CD4-positive, alpha-beta T cell treated with Interleukin-15 for 4 hours (primary cell): ENCODE measurements at regions not wholly inside any gene's neighbourhood (a gene's known extent, or its start where the extent isn't known, plus 50 kb on each side); places are given as distances from the start of the nearest gene placed in this dataset.
"Not testable (repeated sequence)": the region's sequence is repeated elsewhere in the genome, so short reads cannot be mapped to it uniquely, and the experiment has no call there.

Experiments used
- DNase-seq: peaks from one replicate; pipeline ENCODE4 v3.0.0-alpha.2; 2020; ENCODE audit warnings: low spot score

GRCh38 chr17:45649796-45650195 is 134.3 kb upstream of the CRHR1 start:
- DNase-seq, result no peak

- no peak for DNase-seq
Measured at GRCh38 chr17:45650561-45650960, 133.6 kb upstream of the CRHR1 start.

DNA sequence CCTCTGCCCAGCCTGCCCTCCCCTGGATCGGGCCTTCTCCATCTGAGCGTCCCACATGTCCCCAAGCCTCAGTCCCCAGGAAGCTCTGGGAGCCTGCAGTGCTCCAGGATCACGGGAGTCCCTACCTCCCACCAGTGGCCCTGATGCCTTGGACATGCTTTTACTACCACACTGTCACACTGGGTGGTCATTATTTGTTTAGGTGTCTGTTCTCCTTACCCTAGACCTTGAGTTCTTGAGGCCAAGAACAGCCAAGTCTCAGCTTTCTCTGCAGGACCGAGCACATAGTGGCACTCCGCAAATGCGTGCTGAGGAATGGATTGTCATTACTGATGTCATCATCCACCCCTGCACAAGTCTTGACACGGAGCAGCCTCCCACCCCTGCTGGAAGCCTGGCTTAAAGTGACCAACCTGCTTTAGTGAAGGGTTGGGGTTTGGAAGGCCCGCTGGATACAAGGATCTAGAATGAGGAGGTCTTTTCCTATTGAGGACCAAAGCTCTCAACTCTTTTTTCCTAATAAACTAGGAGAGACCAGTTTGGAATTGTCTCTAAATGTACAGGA is 132.9 kb upstream of the CRHR1 start:
- no peak for DNase-seq

- no peak for DNase-seq
Measured at GRCh38 chr17:45653616-45654015, 130.5 kb upstream of the CRHR1 start.

GRCh38 chr17:45656527-45657181 is 127.5 kb upstream of the CRHR1 start:
- DNase-seq, result no peak

- DNase-seq, result no peak
Measured at GRCh38 chr17:45660474-45660873, 123.6 kb upstream of the CRHR1 start.

- no peak for DNase-seq
Measured at GRCh38 chr17:45662432-45662831, 121.7 kb upstream of the CRHR1 start.

GRCh38 chr17:45663772-45664171 is 120.3 kb upstream of the CRHR1 start:
- no peak for DNase-seq

DNA sequence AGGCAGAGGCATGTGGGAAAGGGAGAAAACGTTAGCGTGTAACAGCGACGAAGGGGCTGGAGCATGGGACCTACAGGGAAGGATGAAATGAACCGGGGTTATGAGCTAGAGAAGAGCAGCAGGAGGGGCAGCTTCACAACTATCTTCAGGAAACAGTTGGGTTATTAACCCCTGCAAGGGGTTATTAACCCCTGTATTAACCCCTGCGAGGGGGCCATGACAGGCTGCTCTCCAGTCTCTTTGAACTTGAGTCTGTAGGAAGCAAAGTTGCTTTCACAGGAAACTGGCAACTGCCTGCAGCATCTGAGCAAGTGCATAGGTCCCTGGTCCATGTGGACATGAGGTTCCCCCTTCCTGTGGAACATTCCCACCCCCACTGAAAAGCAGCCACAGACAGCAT is 119.2 kb upstream of the CRHR1 start:
- no peak for DNase-seq

DNA sequence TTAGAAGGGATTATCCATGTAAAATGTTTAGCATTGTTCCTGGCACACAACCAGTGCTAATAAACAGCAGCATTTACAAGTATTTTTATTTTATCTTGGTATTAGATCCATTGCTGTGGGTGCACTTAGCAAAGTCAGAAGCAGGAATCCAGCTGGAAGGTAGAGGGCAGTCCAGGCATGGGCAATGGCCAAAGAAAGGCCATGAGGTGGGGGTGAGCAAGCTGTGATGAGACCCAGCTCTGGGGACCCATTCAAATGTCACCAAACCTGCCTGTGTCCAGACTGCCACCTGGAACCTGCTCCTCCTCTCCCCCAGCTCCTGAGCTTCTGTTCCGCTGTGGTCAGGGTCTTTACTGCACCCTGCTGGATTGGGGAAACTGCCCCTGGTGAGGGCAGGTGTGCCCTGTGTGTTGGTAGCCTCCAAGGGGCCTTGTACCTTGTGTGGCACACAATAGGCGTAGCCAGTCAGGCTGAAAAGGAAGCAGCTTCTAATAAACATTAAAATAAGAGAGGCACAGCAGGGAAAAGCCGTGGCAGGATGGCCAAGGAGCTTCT is 118.0 kb upstream of the CRHR1 start:
- no peak for DNase-seq

DNA sequence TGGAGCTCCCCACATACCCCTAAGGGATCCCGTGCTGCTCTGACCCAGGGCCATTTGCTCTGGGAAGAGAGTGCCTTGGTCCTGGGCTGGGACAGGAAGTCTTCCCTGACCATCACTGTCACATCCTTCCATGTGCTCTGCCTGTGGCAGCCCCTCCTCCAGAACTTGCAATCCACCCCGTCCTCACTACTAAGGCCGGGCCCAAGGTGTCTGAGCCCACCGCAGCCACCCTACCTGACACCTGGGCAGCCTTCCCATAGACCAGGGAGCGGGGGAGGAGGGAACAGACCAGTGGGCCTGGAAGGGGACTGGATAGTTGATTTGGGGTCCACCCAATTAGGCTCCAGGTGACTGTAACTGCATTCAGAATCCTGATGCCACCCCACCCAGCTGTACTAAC is 117.5 kb upstream of the CRHR1 start:
- no peak for DNase-seq

DNA sequence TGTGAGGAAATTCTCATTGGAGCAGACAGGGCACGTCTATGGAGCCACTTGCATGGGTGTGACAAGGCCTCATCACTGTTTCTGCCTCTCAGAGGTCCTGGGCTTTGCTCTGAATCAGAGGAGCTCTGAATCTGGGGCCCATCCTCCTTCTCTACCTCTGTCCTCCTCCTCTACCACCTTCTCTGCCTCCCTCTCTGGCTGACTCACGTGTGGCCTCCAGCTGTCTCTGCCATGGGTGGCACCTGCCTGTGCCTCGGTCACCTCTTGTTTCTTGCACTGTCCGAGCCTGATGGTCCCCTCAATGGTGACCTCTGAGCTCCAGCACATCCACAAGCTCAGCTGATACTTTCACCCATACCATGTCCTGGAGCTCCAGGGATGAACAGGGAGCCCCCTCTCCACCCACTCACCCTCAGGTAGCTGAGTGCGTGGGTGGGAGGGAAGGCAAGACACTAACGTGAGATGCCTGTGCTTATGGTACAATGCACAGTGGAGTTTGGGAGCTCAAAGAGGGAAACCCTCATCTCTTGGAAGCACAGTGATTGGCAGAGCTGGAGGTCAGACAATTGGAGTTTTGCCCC is 116.4 kb upstream of the CRHR1 start:
- no peak for DNase-seq

- DNase-seq, result no peak
Measured at GRCh38 chr17:45668316-45668715, 115.8 kb upstream of the CRHR1 start.

DNA sequence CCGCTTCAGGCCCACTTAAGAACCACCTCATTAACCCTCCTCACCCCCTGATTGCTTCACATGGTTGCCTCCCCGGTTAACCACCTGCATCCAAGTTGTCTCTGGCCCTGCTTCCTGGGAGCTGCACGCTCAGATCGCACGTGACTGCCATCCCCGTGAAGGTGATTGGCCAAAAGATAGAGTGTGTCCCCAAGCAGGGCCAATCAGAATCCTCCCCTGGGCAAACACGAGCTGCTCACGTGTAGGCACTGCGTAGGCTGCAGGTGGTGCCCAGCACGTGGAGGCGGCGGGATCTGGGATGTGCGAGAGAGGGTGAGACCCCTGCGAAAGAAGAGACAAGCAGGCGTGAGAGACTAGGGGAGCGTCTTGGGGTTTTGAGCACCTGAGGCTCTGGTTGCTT is 111.8 kb upstream of the CRHR1 start:
- DNase-seq, result no peak

DNA sequence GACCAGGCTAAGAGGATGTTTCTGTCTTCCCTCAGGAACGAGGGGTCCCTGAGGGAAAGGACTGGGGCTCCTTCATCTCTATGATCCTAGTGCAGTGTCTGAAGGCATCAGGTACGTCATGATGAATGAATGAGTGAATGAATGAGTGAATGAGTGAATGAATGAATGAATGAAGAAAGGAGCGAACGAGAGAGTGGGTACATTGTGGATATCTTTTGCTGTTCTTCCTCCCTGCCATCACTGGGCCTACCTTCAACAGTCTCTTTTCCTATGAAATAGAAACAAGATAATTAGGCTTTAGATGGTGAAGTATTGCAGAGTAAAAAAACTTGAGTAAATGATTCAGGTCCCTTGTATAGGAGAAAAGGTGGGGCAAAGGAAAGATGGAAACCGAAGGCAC is 111.3 kb upstream of the CRHR1 start:
- DNase-seq, result no peak

- DNase-seq, result not testable (repeated sequence)
Measured at GRCh38 chr17:45673759-45674158, 110.4 kb upstream of the CRHR1 start.

GRCh38 chr17:45675012-45675411 is 109.1 kb upstream of the CRHR1 start:
- no peak for DNase-seq

GRCh38 chr17:45675892-45676291 is 108.2 kb upstream of the CRHR1 start:
- no peak for DNase-seq

GRCh38 chr17:45676695-45677094 is 107.4 kb upstream of the CRHR1 start:
- no peak for DNase-seq

- no peak for DNase-seq
Measured at GRCh38 chr17:45677770-45678169, 106.3 kb upstream of the CRHR1 start.

DNA sequence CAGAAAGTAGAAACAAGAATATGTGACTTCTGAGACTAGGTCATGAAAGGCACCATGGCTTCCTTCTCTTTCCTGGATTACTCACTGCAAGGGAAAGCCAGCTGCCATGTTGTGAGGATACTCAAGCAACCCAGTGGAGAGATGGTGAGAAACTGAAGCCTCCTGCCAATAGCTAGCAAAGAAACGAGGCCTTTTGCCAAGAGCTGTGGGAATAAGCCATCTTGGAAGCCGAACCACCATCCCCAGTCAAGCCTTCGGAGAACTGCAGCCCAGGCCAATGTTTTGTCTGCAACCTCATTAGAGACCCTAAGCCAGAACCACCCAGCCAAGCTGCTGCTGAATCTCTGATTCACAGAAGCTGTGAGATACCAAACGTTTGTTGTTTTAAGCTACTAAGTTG is 104.7 kb upstream of the CRHR1 start:
- DNase-seq, result no peak

DNA sequence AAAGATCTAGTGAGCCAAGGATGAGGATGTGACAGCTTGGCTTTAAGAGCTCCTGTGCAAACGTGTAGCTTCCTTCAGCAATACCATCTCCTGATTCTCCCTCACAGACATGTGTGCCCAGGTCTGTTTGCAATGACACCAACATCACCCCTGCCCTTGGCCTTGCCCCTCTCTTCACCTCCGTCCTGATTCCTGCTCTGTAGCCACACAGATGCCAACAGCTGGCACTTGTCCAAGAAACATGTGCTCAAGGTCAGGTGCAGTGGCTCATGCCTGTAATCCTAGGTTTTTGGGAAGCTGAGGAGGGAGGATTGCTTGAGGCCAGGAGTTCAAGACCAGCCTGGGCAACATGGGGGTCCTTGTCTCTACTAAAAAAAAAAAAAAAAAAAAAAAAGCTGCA is 103.8 kb upstream of the CRHR1 start:
- DNase-seq, result no peak

- no peak for DNase-seq
Measured at GRCh38 chr17:45681706-45682105, 102.4 kb upstream of the CRHR1 start.

GRCh38 chr17:45686250-45686649 is 97.9 kb upstream of the CRHR1 start:
- no peak for DNase-seq
